ENCODE measurements at regions not wholly inside any gene's neighbourhood (a gene's known extent, or its start where the extent isn't known, plus 50 kb on each side); places are given as distances from the start of the nearest gene placed in this dataset.
A peak's percentile ranks its signal among the peaks of the same experiment; 100 is the strongest.

GRCh38 chr1:198809247-198809646 is 170.4 kb downstream of the PTPRC start:
- ATAC-seq (no peak), DNase-seq (no peak)
- TF ChIP-seq CTCF (IDR thresholded peaks at IDR 0.05): no peak
- intact Hi-C loops (cut with DNase I): no loop called here
- Histone ChIP-seq H3K9me3 (peaks cover 9% of the 10 kb centered on the region), H3K27ac (no peak overlapping the region), H3K4me3 (no peak overlapping the region), H3K4me1 (no peaks in the 10 kb centered on the region), H3K27me3 (no peaks in the 10 kb centered on the region), H3K36me3 (no peaks in the 10 kb centered on the region)

GRCh38 chr1:198811449-198811848 is 172.6 kb downstream of the PTPRC start:
- intact Hi-C loops (cut with DNase I): no loop called here
- H3K4me3 ChIP-seq: no peak overlapping the region
- no peaks in the 10 kb centered on the region for H3K27me3 ChIP-seq
- DNase-seq: no peak
- H3K9me3 ChIP-seq: peaks cover 15% of the 10 kb centered on the region
- TF ChIP-seq CTCF (IDR thresholded peaks at IDR 0.05): no peak
- no peak overlapping the region for H3K27ac ChIP-seq
- H3K36me3 ChIP-seq: no peaks in the 10 kb centered on the region
- no peak for ATAC-seq
- no peaks in the 10 kb centered on the region for H3K4me1 ChIP-seq

GRCh38 chr1:198823626-198824025 is 184.8 kb downstream of the PTPRC start:
- Histone ChIP-seq H3K27me3 (no peaks in the 10 kb centered on the region), H3K4me3 (no peak overlapping the region), H3K9me3 (no peaks in the 10 kb centered on the region), H3K27ac (no peak overlapping the region), H3K4me1 (no peaks in the 10 kb centered on the region), H3K36me3 (no peaks in the 10 kb centered on the region)
- no peak for TF ChIP-seq CTCF (IDR thresholded peaks at IDR 0.05)
- intact Hi-C loops (cut with DNase I): no loop called here
- DNase-seq (no peak), ATAC-seq (no peak)

- Histone ChIP-seq H3K9me3 (no peaks in the 10 kb centered on the region), H3K27ac (no peak overlapping the region), H3K4me1 (no peaks in the 10 kb centered on the region), H3K4me3 (no peak overlapping the region), H3K27me3 (no peaks in the 10 kb centered on the region), H3K36me3 (no peaks in the 10 kb centered on the region)
- TF ChIP-seq CTCF (IDR thresholded peaks at IDR 0.05): no peak
- intact Hi-C loops (cut with DNase I): no loop called here
- ATAC-seq (no peak), DNase-seq (no peak)
These were observed 186.4 kb downstream of the PTPRC start for GRCh38 chr1:198825254-198825653.

- Histone ChIP-seq H3K4me3 (no peak overlapping the region), H3K27ac (no peak overlapping the region), H3K9me3 (no peaks in the 10 kb centered on the region), H3K4me1 (no peaks in the 10 kb centered on the region), H3K36me3 (no peaks in the 10 kb centered on the region), H3K27me3 (no peaks in the 10 kb centered on the region)
- no peak for TF ChIP-seq CTCF (IDR thresholded peaks at IDR 0.05)
- intact Hi-C loops (cut with DNase I): no loop called here
- DNase-seq (no peak), ATAC-seq (no peak)
These were observed 190.5 kb downstream of the PTPRC start for GRCh38 chr1:198829356-198829755.

- DNase-seq (no peak), ATAC-seq (no peak)
- Histone ChIP-seq H3K9me3 (no peaks in the 10 kb centered on the region), H3K4me1 (no peaks in the 10 kb centered on the region), H3K27me3 (no peaks in the 10 kb centered on the region), H3K27ac (no peak overlapping the region), H3K4me3 (no peak overlapping the region), H3K36me3 (no peaks in the 10 kb centered on the region)
- TF ChIP-seq CTCF (IDR thresholded peaks at IDR 0.05): peak; percentile 6
- intact Hi-C loops (cut with DNase I): no loop called here
These were observed 191.1 kb downstream of the PTPRC start for GRCh38 chr1:198829944-198830343.

Measured in upper lobe of right lung (tissue), 1 donor.